Suprapubic skin (tissue), 4 donors: ENCODE measurements at regions not wholly inside any gene's neighbourhood (a gene's known extent, or its start where the extent isn't known, plus 50 kb on each side); places are given as distances from the start of the nearest gene placed in this dataset.

Experiments used
- DNase-seq, 2 donors: peaks; one replicate each; pipeline ENCODE4 v3.0.0-alpha.2; 2019; ENCODE audit warnings: low spot score in 2 of 2
- H3K27ac ChIP-seq: fragments of 200-600 bp; sonication (generic); one replicate; pipeline ENCODE4 v1.5.1; 2019
- H3K27me3 ChIP-seq: fragments of 200-600 bp; sonication (generic); one replicate; pipeline ENCODE4 v1.5.1; 2019
- H3K36me3 ChIP-seq: fragments of 200-600 bp; sonication (generic); one replicate; pipeline ENCODE4 v1.5.1; 2019
- H3K4me1 ChIP-seq: fragments of 200-600 bp; sonication (generic); one replicate; pipeline ENCODE4 v1.5.1; 2019
- H3K4me3 ChIP-seq: fragments of 200-600 bp; sonication (generic); one replicate; pipeline ENCODE4 v1.5.1; 2019; ENCODE audit warnings: mild to moderate bottlenecking
- H3K9me3 ChIP-seq: fragments of 200-600 bp; sonication (generic); one replicate; pipeline ENCODE4 v1.5.1; 2019
- EP300 ChIP-seq: sonication (generic); formaldehyde crosslinking; IDR thresholded peaks from one replicate; pipeline ENCODE4 v1.6.1; 2017; ENCODE audit warnings: antibody characterized with exemption
- POLR2A ChIP-seq, 2 donors: fragments of 450-650 bp; IDR thresholded peaks; one replicate each; pipeline ENCODE4 v1.6.1; 2017; ENCODE audit warnings: antibody characterized with exemption in 2 of 2, mild to moderate bottlenecking in 2 of 2, moderate library complexity in 2 of 2
- POLR2AphosphoS5 ChIP-seq, 3 donors: sonication (generic); formaldehyde crosslinking; IDR thresholded peaks; one replicate each; pipeline ENCODE4 v1.6.1; 2017; ENCODE audit warnings: antibody characterized with exemption in 3 of 3
- WGBS: methylation state at CpG from one replicate; pipeline ENCODE4 v1.1.5; 2018; 5-methylcytosine and 5-hydroxymethylcytosine counted together
- TF ChIP-seq, protein P1 (sequence below), 2 donors: fragments of 200-600 bp in 1 of 2; fragments of 450-650 bp in 1 of 2; sonication (generic) in 1 of 2; IDR thresholded peaks; one replicate each; pipeline ENCODE4 v1.5.1; 2016 to 2019; ENCODE audit warnings: antibody characterized with exemption in 2 of 2, mild to moderate bottlenecking in 1 of 2, moderate library complexity in 1 of 2

DNA sequence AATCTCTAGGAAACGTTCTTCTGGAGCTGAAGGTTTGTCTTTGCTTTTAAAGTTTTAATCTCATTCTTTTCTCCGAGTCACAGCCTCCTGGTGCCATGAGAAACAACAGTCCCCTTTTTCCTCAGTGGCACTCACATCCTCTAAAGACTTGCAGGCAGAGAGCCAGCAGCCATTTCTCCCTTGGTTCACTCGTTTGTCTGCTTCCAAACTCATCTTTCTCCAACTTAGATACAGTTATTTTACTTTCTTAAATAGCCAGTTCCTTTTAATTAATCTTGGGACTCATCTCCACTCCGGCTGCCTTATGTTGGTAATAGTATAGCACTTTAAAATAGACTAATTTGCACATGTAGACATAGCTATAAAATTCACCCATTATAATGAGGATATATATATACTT, 555.2 kb downstream of the FGF9 start:
- H3K36me3 ChIP-seq: no peaks in the 10 kb centered on the region
- H3K9me3 ChIP-seq: no peaks in the 10 kb centered on the region
- no peak for DNase-seq
- peaks cover 5% of the 10 kb centered on the region for H3K27me3 ChIP-seq
- 64% methylated on average over 4 of the region's 4 CpGs for WGBS
- no peaks in the 10 kb centered on the region for H3K4me1 ChIP-seq
- H3K4me3 ChIP-seq: no peak overlapping the region
- H3K27ac ChIP-seq: no peak overlapping the region
- TF ChIP-seq POLR2A (IDR thresholded peaks at IDR 0.05) (no peak), POLR2AphosphoS5 (IDR thresholded peaks at IDR 0.05) (no peak)

- DNase-seq: no peak
- no peaks in the 10 kb centered on the region for H3K36me3 ChIP-seq
- 72% methylated on average over 2 of the region's 2 CpGs for WGBS
- no peaks in the 10 kb centered on the region for H3K4me1 ChIP-seq
- H3K4me3 ChIP-seq: no peak overlapping the region
- TF ChIP-seq POLR2AphosphoS5 (IDR thresholded peaks at IDR 0.05): no peak
- no peak for TF ChIP-seq EP300
- TF ChIP-seq, protein P1, sequence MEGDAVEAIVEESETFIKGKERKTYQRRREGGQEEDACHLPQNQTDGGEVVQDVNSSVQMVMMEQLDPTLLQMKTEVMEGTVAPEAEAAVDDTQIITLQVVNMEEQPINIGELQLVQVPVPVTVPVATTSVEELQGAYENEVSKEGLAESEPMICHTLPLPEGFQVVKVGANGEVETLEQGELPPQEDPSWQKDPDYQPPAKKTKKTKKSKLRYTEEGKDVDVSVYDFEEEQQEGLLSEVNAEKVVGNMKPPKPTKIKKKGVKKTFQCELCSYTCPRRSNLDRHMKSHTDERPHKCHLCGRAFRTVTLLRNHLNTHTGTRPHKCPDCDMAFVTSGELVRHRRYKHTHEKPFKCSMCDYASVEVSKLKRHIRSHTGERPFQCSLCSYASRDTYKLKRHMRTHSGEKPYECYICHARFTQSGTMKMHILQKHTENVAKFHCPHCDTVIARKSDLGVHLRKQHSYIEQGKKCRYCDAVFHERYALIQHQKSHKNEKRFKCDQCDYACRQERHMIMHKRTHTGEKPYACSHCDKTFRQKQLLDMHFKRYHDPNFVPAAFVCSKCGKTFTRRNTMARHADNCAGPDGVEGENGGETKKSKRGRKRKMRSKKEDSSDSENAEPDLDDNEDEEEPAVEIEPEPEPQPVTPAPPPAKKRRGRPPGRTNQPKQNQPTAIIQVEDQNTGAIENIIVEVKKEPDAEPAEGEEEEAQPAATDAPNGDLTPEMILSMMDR (IDR thresholded peaks at IDR 0.05): no peak
- TF ChIP-seq POLR2A (IDR thresholded peaks at IDR 0.05): no peak
- no peaks in the 10 kb centered on the region for H3K9me3 ChIP-seq
- H3K27ac ChIP-seq: no peak overlapping the region
- H3K27me3 ChIP-seq: peaks cover 5% of the 10 kb centered on the region
Observed at GRCh38 chr13:22227895-22228294, 557.0 kb downstream of the FGF9 start.

- Histone ChIP-seq H3K27me3 (peaks cover 5% of the 10 kb centered on the region), H3K36me3 (no peaks in the 10 kb centered on the region), H3K4me1 (no peaks in the 10 kb centered on the region), H3K27ac (no peak overlapping the region), H3K4me3 (no peak overlapping the region), H3K9me3 (no peaks in the 10 kb centered on the region)
- TF ChIP-seq EP300: no peak
- no peak for TF ChIP-seq POLR2AphosphoS5 (IDR thresholded peaks at IDR 0.05)
- TF ChIP-seq, protein P1 (IDR thresholded peaks at IDR 0.05): no peak
- no peak for TF ChIP-seq POLR2A (IDR thresholded peaks at IDR 0.05)
- 65% methylated on average over 5 of the region's 5 CpGs for WGBS
- no peak for DNase-seq
Observed at GRCh38 chr13:22229916-22230315, 559.0 kb downstream of the FGF9 start.

- 72% methylated on average over 3 of the region's 3 CpGs for WGBS
- no peak overlapping the region for H3K4me3 ChIP-seq
- no peaks in the 10 kb centered on the region for H3K27me3 ChIP-seq
- no peaks in the 10 kb centered on the region for H3K9me3 ChIP-seq
- H3K36me3 ChIP-seq: no peaks in the 10 kb centered on the region
- DNase-seq: no peak
- TF ChIP-seq POLR2A (IDR thresholded peaks at IDR 0.05): no peak
- no peak for TF ChIP-seq POLR2AphosphoS5 (IDR thresholded peaks at IDR 0.05)
- TF ChIP-seq EP300: no peak
- TF ChIP-seq, protein P1 (IDR thresholded peaks at IDR 0.05): no peak
- H3K27ac ChIP-seq: no peak overlapping the region
- H3K4me1 ChIP-seq: no peaks in the 10 kb centered on the region
Observed at GRCh38 chr13:22232186-22232585, 561.3 kb downstream of the FGF9 start.

DNA sequence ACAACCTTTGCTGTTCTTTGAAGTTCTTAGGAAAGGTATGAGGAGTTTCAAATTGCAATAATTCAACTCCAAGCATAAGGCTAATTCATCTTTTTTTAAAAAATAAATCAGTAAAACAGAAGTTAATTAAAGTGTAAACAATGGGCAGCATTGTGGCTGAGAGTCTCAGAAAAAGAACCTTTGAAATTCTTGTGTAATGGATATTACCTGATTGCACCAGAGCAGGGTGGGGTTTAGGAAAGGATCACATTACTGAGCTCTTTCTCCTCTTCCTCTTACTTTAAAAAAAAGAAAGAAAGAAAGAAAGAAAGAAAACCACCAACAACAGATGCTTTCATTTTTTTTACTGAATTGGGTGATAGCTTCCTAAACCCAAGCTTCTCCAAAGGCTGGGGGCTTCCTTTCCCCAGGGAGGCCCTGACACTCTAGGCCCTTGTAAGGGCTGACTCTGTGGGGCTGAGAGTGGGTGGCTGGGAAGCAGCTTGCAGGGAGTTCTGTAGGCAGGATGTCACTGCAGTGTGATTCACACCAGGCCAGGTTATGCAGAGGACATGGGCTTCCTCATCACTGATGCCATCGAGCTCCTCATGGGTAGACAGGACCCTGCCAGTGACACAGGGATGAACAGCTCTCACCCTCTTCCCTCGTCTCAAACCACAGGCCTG, 564.5 kb downstream of the FGF9 start:
- 53% methylated on average over 2 of the region's 2 CpGs for WGBS
- Histone ChIP-seq H3K4me3 (no peak overlapping the region), H3K27ac (no peak overlapping the region), H3K9me3 (no peaks in the 10 kb centered on the region), H3K4me1 (no peaks in the 10 kb centered on the region), H3K36me3 (no peaks in the 10 kb centered on the region), H3K27me3 (no peaks in the 10 kb centered on the region)
- TF ChIP-seq POLR2AphosphoS5 (IDR thresholded peaks at IDR 0.05): no peak
- no peak for TF ChIP-seq POLR2A (IDR thresholded peaks at IDR 0.05)
- no peak for TF ChIP-seq EP300
- TF ChIP-seq, protein P1 (IDR thresholded peaks at IDR 0.05): no peak
- DNase-seq: no peak

GRCh38 chr13:22235950-22236290, 565.0 kb downstream of the FGF9 start:
- Histone ChIP-seq H3K27ac (no peak overlapping the region), H3K4me1 (no peaks in the 10 kb centered on the region), H3K4me3 (no peak overlapping the region), H3K36me3 (no peaks in the 10 kb centered on the region), H3K27me3 (no peaks in the 10 kb centered on the region), H3K9me3 (no peaks in the 10 kb centered on the region)
- TF ChIP-seq POLR2AphosphoS5 (IDR thresholded peaks at IDR 0.05): no peak
- TF ChIP-seq, protein P1 (IDR thresholded peaks at IDR 0.05): no peak
- no peak for TF ChIP-seq EP300
- 70% methylated on average over 2 of the region's 2 CpGs for WGBS
- DNase-seq: no peak
